Natural killer cell (primary cell): ENCODE measurements at regions not wholly inside any gene's neighbourhood (a gene's known extent, or its start where the extent isn't known, plus 50 kb on each side); places are given as distances from the start of the nearest gene placed in this dataset.

ENCODE experiments used
- ATAC-seq, 3 donors: fragments of 150-1000 bp in 2 of 3; fragments of 200-7000 bp in 1 of 3; cut with Tn5 transposase; 1 replicate in 1 of 3; 2 replicates in 2 of 3; pipeline ENCODE4 v1.10.0; 2021; ENCODE audit warnings: mild to moderate bottlenecking in 2 of 3, moderate library complexity in 2 of 3
- DNase-seq, 2 donors: peaks; one replicate each; pipeline versions ENCODE4 v3.0.0 to v3.0.0-alpha.2; 2013 to 2021; ENCODE audit warnings: mixed read lengths in 1 of 2
- H3K27ac ChIP-seq: one replicate; pipeline ENCODE4 v1.5.1; 2013; ENCODE audit warnings: mild to moderate bottlenecking, low read length
- H3K27me3 ChIP-seq: one replicate; pipeline ENCODE4 v1.6.1; 2013; ENCODE audit warnings: low read length; ENCODE audit not compliant: control insufficient read depth, insufficient read depth
- H3K36me3 ChIP-seq: one replicate; pipeline ENCODE4 v1.6.1; 2013; ENCODE audit warnings: low read length; ENCODE audit not compliant: control insufficient read depth, insufficient read depth
- H3K4me1 ChIP-seq: one replicate; pipeline ENCODE4 v1.6.1; 2013; ENCODE audit warnings: low read length; ENCODE audit not compliant: control insufficient read depth, insufficient read depth
- H3K4me3 ChIP-seq: one replicate; pipeline ENCODE4 v1.5.1; 2013; ENCODE audit warnings: low read length
- H3K9me3 ChIP-seq: one replicate; pipeline ENCODE4 v1.6.1; 2013; ENCODE audit warnings: low read length; ENCODE audit not compliant: control insufficient read depth, insufficient read depth
- H3K27ac Mint-ChIP-seq, 2 donors: one replicate each; pipeline ENCODE4 v1.8.0; 2022; ENCODE audit warnings: mild to moderate bottlenecking in 2 of 2, mixed read lengths in 2 of 2, moderate library complexity in 1 of 2
- H3K27me3 Mint-ChIP-seq, 2 donors: one replicate each; pipeline ENCODE4 v1.8.0; 2022; ENCODE audit warnings: low read depth in 2 of 2, mixed read lengths in 2 of 2
- H3K36me3 Mint-ChIP-seq: one replicate; pipeline ENCODE4 v1.8.0; 2022; ENCODE audit warnings: mixed read lengths
- H3K4me1 Mint-ChIP-seq, 2 donors: one replicate each; pipeline ENCODE4 v1.8.0; 2022; ENCODE audit warnings: mixed read lengths in 2 of 2
- H3K4me3 Mint-ChIP-seq: one replicate; pipeline ENCODE4 v1.8.0; 2022; ENCODE audit warnings: mild to moderate bottlenecking, moderate library complexity, mixed read lengths
- H3K9me3 Mint-ChIP-seq, 2 donors: one replicate each; pipeline ENCODE4 v1.8.0; 2022; ENCODE audit warnings: mixed read lengths in 2 of 2
- CTCF ChIP-seq: fragments of 200-600 bp; IDR thresholded peaks from one replicate; pipeline ENCODE4 v1.8.0; 2022; ENCODE audit warnings: antibody characterized with exemption
- WGBS: methylation state at CpG from one replicate; pipeline ENCODE4 v1.1.7; 2013; ENCODE audit warnings: missing lambda C conversion rate; ENCODE audit not compliant: insufficient coverage; 5-methylcytosine and 5-hydroxymethylcytosine counted together
- intact Hi-C: fragments of 100-400 bp; cut with micrococcal nuclease; formaldehyde crosslinking; loops from one replicate; pipeline ENCODE4 v1.14.2; 2022

DNA sequence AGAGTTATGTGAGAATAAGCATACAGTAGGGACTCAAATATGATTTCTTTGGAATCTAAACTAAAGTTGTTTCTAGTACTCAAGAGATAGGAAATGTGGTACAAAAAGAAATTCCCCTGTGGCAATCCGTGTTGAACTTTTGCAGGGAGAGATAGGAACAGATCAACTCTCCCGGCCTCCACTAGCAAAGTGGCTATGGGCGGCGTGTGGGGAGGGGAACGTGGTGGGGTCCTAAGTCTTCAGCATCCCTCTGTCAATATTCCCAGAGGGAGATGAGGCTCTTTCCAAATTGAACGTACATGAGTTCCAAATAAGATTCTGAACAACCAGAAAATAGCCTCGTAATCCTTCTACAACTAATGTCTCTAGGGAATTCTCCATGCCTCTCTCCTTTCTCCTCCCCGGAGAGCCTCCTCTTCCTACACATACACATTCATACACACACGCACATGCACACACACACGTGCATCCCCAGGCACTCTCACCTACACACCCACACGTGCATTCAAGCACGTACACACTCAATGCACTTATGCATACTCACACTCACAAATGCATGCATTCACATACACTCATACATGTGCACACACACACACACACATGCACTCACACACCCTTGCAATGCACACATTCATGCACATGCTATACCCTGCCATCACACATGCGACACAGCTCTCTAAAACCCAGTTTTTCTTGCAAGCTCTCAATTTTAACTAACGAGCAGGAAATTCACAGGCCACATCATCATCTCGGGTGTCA is 244.8 kb downstream of the MAF start:
- WGBS, result 91% methylated on average over 15 of the region's 15 CpGs
- H3K4me3 ChIP-seq, result no peak overlapping the region
- H3K27ac Mint-ChIP-seq, result no peak overlapping the region
- TF ChIP-seq CTCF, result no peak
- H3K27me3 Mint-ChIP-seq, result peaks cover 0 to 3% of the 10 kb centered on the region in 2 donors
- no peak for DNase-seq
- no peak overlapping the region for H3K27ac ChIP-seq
- no peak for ATAC-seq
- H3K9me3 ChIP-seq, result no peaks in the 10 kb centered on the region
- intact Hi-C loops, result no loop called here
- H3K4me1 ChIP-seq, result no peaks in the 10 kb centered on the region
- no peaks in the 10 kb centered on the region for H3K9me3 Mint-ChIP-seq
- H3K4me3 Mint-ChIP-seq, result no peak overlapping the region
- H3K36me3 ChIP-seq, result no peaks in the 10 kb centered on the region
- no peaks in the 10 kb centered on the region for H3K27me3 ChIP-seq
- H3K36me3 Mint-ChIP-seq, result no peaks in the 10 kb centered on the region
- H3K4me1 Mint-ChIP-seq, result peaks cover 0 to 7% of the 10 kb centered on the region in 2 donors

GRCh38 chr16:79351927-79352326 is 248.6 kb downstream of the MAF start:
- Histone ChIP-seq H3K36me3 (no peaks in the 10 kb centered on the region), H3K27me3 (no peaks in the 10 kb centered on the region), H3K27ac (no peak overlapping the region), H3K4me3 (no peak overlapping the region), H3K9me3 (no peaks in the 10 kb centered on the region), H3K4me1 (no peaks in the 10 kb centered on the region)
- H3K4me1 Mint-ChIP-seq, result no peaks in the 10 kb centered on the region
- ATAC-seq (no peak), DNase-seq (no peak)
- H3K27ac Mint-ChIP-seq, result no peak overlapping the region
- H3K36me3 Mint-ChIP-seq, result no peaks in the 10 kb centered on the region
- H3K4me3 Mint-ChIP-seq, result no peak overlapping the region
- no peaks in the 10 kb centered on the region for H3K27me3 Mint-ChIP-seq
- no peaks in the 10 kb centered on the region for H3K9me3 Mint-ChIP-seq
- no peak for TF ChIP-seq CTCF
- WGBS, result 98% methylated on average over 7 of the region's 7 CpGs
- intact Hi-C loops, result no loop called here

DNA sequence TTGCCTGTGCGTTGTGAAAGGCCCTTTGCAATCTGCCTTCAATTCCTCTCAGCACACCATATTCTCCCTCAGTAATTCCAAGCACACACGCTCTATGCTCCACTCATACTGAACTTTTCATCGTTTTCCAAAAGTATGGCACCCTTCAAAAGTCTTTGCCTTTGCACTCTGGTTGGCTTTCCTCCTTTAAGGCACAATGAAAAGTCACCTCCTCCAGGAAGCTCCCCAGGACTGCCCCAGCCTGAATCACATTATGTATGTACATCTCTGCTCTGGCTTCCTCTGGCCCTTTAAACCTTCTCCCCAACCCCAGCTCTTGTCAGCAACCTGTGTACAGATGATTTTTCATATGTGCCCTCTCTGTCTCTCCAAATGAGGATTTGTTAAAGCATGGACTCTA is 250.7 kb downstream of the MAF start:
- ATAC-seq (no peak), DNase-seq (no peak)
- H3K4me1 Mint-ChIP-seq, result no peaks in the 10 kb centered on the region
- Histone ChIP-seq H3K27me3 (no peaks in the 10 kb centered on the region), H3K9me3 (no peaks in the 10 kb centered on the region), H3K36me3 (no peaks in the 10 kb centered on the region), H3K4me3 (no peak overlapping the region), H3K4me1 (no peaks in the 10 kb centered on the region), H3K27ac (no peak overlapping the region)
- H3K36me3 Mint-ChIP-seq, result no peaks in the 10 kb centered on the region
- TF ChIP-seq CTCF, result no peak
- H3K4me3 Mint-ChIP-seq, result no peak overlapping the region
- 93% methylated on average over 3 of the region's 3 CpGs for WGBS
- no peak overlapping the region for H3K27ac Mint-ChIP-seq
- intact Hi-C loops, result no loop called here
- H3K9me3 Mint-ChIP-seq, result no peaks in the 10 kb centered on the region
- H3K27me3 Mint-ChIP-seq, result no peaks in the 10 kb centered on the region
